Stimulated activated CD4-positive, alpha-beta T cell treated with anti-CD3 and anti-CD28 coated beads, Interleukin-1b, Interleukin-23, amount 100 ng/mL, for 4 hours (primary cell): ENCODE measurements at regions not wholly inside any gene's neighbourhood (a gene's known extent, or its start where the extent isn't known, plus 50 kb on each side); places are given as distances from the start of the nearest gene placed in this dataset.

Experiments
- DNase-seq, 2 donors: peaks; one replicate each; pipeline ENCODE4 v3.0.0-alpha.2; 2020; ENCODE audit warnings: low read depth in 2 of 2

GRCh38 chr9:89993678-89994630, 389.1 kb downstream of the GADD45G start:
- no peak for DNase-seq

- no peak for DNase-seq
These were observed 390.3 kb downstream of the GADD45G start for GRCh38 chr9:89994988-89995613.

DNA sequence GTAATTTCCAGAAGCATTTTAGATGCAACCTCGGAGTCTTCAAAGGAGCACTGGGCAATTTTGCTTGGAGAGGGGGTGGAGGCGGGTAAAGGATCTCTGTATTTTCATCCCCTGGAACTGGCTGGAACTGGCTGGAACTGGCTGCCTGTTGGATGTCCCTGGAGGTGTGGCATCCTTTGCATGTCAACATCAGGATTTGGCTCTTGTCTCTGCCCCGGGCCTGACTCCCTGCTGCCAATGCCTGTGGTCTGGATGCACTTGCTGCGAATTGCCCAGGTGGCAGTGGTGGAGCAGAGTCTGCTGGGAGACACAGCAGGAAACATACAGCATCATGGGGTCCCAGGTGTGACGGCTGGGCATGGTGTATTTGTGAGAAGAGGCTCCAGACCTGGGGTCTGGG, 391.3 kb downstream of the GADD45G start:
- no peak for DNase-seq

DNA sequence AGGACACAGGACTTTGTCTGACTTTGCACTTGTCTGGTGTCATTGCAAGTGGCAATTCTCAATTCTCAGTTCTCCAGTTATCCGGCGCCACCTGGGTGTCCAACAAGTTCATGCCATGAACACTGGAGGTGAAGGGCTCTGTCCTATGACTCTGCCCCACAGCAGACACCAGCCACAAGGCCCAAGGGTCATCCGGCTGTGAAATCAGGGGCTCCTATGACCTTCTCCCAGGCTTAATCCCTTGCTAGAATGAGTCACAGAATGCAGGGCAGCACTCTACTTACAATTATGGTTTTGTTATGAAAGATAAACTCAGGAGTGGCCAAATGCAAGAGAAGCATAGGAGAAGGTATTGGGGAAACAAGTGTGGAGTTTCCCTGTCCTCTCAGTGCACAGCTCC, 392.0 kb downstream of the GADD45G start:
- no peak for DNase-seq

GRCh38 chr9:89998633-89999032, 393.8 kb downstream of the GADD45G start:
- no peak for DNase-seq

- no peak for DNase-seq
These were observed 394.3 kb downstream of the GADD45G start for GRCh38 chr9:89999176-89999533.

DNA sequence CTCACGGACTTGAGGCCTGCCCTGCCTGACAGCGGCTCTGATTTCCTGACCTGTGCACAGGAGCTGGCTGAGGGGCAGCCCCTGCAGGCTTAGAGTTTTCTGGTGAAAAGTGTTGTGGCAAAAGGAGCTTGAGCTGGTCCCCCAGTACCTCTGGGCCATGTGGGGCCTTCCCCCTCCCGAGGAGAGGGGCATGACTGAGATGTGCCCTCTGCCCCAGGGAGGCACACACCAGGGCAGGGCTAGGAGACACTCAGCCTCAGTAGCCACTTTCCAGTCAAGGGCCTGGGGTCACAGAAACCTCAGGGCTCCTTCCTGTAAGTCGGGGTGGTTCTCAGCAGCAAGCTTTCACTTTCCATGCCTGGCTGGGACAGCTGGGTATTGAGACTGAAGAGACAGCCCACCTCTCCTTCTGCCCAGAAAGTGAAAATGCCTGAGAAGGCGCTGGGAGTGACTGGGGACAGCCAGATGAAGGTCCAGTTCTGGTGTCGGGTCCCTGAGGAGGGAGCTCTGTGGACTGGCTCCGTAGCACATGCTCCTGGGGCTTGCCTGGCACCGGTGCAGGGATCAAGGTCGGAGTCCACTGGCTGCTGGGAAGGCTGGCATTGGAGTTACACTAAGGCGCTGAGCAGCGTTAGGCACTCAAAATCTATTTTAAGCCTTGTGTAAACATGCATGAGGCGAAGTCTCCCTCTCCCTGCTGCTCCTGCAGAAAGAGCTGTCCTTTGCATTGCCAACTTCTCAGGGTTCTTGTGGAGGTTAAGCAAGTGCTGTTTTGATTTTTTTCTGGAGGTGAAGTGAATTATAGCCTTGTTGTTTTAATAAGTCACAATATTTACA, 394.9 kb downstream of the GADD45G start:
- peak; percentile 29 to 44 for DNase-seq

GRCh38 chr9:90000925-90001324, 396.1 kb downstream of the GADD45G start:
- no peak for DNase-seq

- DNase-seq: no peak
These were observed 396.9 kb downstream of the GADD45G start for GRCh38 chr9:90001747-90002146.

DNA sequence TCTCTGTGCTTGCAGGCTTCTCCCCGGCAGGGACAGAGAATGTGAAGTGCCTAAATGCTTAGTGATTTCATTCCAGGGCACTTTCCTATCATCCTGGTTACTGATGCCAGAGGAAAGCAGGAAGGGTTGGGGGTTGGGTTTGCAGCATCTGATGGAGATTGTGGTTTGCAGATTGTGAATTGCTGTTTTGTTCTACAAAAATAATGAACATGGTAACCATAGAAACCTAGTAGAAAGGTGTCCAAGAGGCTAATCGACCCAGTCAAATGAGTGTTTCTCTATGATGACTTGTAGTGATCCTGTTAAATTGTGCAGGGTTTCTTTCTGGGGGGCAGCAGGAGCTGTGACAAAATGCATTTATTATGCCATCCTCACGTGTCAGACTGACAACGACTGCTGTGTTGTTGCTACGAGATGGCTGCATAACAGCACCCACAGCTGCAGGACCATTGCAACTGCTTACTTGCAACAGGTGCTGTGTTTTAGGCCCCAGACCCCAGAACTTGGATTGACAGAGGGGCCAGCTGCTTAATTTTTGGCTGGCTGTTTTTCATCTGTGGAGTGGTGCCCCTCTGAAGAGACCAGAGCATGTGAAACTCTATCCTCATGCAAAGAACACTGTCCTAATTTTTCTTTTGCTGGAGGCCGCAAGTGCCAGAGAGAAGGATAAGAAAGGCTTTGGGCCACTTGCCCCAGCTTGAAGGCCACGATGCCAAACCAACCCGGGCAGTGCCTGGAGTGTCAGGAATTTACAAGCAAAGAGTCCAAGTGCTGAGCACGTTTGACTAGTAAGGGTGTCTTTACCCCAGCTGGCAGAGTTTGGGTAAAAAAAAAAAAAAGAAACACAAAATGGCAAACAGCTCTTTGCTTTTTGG, 397.8 kb downstream of the GADD45G start:
- DNase-seq: no peak

GRCh38 chr9:90005388-90005787, 400.6 kb downstream of the GADD45G start:
- no peak for DNase-seq

DNA sequence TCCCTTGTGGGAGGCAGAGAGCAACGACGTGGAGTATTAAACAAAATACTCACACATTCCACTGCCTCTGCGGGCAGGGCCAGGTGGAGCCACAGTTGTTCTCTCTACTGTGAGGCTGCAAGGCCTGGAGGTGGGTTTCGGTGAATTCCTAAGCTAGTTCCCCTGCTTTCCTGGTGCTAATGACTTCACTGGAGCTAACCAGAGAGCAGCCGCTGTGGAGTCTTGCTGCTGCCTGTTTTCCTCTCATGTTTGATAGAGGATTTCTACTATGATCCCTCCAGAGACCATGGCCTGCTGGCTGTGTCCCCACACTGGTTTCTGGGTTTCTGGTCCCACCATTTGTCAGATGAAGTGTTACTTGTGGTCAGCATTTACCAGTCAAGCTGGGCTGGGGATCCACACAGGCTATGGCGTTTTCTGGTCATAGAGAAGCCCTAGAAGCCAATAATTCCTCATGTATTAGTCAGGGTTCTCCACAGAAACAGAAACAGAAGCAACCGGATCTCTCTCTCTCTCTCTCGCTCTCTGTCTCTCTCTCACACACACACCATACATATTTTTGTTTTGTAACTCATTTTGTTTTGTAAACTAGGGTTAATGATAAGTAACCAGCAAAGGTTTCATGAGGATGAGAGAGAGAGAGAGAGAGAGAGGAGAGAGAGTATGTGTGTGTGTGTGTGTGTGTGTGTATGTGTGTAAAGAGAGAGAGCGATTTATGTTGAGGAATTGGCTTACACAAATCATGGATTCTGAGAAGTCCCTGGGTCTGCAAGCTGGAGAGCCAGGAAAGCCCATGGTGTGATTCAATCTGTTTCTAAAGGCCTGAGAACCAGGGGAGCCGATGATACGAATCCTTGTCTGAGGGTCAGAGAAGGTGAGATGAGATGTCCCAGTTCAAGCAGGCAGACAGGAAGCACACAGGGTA, 403.0 kb downstream of the GADD45G start:
- DNase-seq: no peak

DNA sequence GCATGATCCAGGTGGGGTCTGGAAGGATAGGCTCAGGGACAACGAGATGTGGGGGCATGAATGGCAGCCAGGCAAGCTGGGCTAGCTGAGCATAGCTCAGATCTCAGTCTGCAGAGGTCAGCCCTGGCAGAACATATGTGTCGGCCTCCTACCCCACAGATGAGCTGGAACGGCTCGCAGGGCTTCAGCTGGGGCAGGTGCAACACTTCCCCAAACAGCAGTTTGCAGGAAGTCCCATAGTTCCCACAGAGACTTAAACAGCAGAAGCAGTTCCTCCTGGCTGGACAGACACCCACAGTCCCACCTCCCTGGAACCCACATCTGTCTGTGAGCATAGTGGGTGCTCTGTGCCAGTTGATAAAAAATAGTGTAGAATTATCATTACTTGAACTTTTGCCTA, 404.6 kb downstream of the GADD45G start:
- DNase-seq: no peak

DNA sequence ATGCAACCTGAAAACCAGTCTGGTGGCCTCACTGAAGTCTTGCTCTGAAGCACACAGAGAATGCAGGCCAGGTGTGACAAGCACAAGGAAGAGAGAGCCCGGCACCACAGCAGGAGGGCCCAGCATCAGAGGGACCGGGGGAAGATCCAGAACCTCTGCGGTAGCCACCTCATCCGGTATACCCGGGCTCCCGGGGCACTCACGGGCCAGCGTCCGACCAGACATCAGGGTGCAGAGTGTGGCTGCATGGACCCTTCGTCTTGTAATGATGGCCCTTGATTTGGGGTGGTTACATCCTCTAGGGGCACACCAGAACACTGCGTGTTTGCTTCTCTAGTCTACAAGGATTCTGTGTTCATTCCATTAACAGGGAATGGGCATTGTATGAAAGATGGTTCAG, 406.0 kb downstream of the GADD45G start:
- no peak for DNase-seq

GRCh38 chr9:90012949-90013348, 408.1 kb downstream of the GADD45G start:
- no peak for DNase-seq

DNA sequence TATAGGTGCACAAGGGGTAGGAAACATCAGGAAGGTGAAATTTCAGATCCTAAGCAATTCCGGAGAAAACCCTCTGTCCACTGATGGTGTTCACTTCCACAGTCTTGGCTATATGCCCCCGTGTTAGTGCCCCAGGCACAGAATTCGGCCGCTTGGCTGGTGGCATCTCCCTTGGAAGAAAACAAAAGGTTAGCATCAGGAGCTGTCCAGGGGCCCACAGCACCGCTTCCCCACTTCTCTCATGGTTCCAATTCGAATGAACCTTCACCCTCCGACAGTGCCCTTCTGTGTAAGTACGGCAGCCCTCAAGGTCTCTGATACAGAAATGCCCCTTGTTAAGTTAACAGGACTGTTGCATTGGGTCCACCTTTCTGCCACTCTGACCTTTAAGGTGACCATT, 409.0 kb downstream of the GADD45G start:
- no peak for DNase-seq

DNA sequence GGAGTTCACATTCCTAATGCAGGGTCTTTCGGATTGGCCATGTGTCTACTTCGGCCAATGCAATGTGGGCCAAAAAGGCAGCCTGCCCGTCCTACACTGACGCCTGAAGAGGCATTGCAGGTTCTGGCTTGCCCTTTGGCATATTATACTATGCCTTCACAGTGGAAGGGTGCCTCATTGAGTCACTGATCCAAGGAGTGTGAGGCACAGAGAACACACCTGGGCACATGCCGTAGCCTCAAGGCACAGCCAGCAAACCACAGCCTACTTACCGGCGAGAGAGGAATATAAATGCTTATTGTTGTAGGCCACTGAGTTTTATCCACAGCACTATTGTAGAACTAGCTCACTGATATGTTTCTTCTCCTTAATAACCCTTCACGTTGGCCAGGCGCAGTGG, 409.6 kb downstream of the GADD45G start:
- DNase-seq: no peak

- DNase-seq: no peak
These were observed 411.5 kb downstream of the GADD45G start for GRCh38 chr9:90016272-90016671.

DNA sequence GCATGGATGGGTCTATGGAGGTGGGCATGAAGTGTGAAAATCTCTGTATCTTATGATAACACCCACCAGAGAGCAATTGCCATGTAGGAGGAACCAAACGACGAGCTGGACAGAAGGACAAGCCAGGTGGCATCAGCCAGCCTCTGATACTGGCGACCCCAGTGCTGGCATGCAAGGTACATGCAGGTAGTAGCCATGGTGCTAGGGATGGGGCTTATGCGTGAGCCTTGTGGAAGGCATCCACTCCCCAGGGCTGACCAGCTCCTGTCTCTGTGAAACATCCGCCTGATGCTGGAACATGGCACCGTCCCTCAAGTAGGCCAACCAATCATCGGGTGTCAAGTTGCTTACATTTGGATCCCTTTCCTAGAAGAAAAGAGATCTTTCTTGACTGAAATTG, 412.9 kb downstream of the GADD45G start:
- no peak for DNase-seq

- no peak for DNase-seq
These were observed 413.9 kb downstream of the GADD45G start for GRCh38 chr9:90018688-90019087.
